GM12878 (cell line): ENCODE measurements at regions not wholly inside any gene's neighbourhood (a gene's known extent, or its start where the extent isn't known, plus 50 kb on each side); places are given as distances from the start of the nearest gene placed in this dataset.

Experiments
- ATAC-seq: fragments of 200-7000 bp; cut with Tn5 transposase; 3 replicates; pipeline ENCODE4 v1.9.1; 2020; ENCODE audit warnings: mild to moderate bottlenecking, moderate library complexity
- BruUV-seq: library from RNA; stranded (reverse); fragments of 400-500 nt; replicated peaks from 2 replicates; lab custom pipeline; 2021; lab: Mats Ljungman, UMichigan
- CTCF ChIA-PET: fragments of 300-600 bp; sonication (Branson Sonifier 250); formaldehyde crosslinking; extraction: SDS; loops from one replicate; lab custom pipeline; 2021; ENCODE audit warnings: inconsistent platforms; lab: Yijun Ruan, JAX
- POLR2A ChIA-PET: fragments of 350-600 bp; formaldehyde crosslinking; extraction: SDS; loops from one replicate; lab custom pipeline; 2021; ENCODE audit warnings: inconsistent platforms; lab: Charles Lee
- RAD21 ChIA-PET: fragments of 300-600 bp; sonication (Branson Sonifier 250); formaldehyde crosslinking; loops from one replicate; lab custom pipeline; 2023; ENCODE audit warnings: antibody characterized with exemption; ENCODE audit not compliant: unreplicated experiment; lab: Charles Lee
- SMC1A ChIA-PET: fragments of 300-600 bp; sonication (Branson Sonifier 250); formaldehyde crosslinking; loops from one replicate; lab custom pipeline; 2023; ENCODE audit not compliant: unreplicated experiment, uncharacterized antibody; lab: Charles Lee
- DNase-seq: peaks from one replicate; pipeline ENCODE4 v3.0.0-alpha.2; 2011; ENCODE audit warnings: low read depth, low spot score
- FAIRE-seq: peaks from 3 replicates; lab custom pipeline; 2011; peaks lifted over from hg19 to GRCh38; lab: Jason Lieb, UNC
- H2AFZ ChIP-seq: 2 replicates; pipeline ENCODE4 v1.6.0; 2011; ENCODE audit warnings: low read depth, low read length, control low read depth; ENCODE audit not compliant: control insufficient read depth
- H3K27ac ChIP-seq: 2 replicates; pipeline ENCODE4 v1.5.1; 2011; ENCODE audit warnings: control low read depth; ENCODE audit not compliant: control insufficient read depth, insufficient read depth
- H3K27me3 ChIP-seq, 2 experiments: replicated peaks in 1 of 2; 2 replicates each; pipeline versions ENCODE4 v1.6.0 to v1.6.1; 2011; ENCODE audit warnings: low read length in 1 of 2; ENCODE audit not compliant: control insufficient read depth in 2 of 2, insufficient read depth in 2 of 2
- H3K36me3 ChIP-seq, 2 experiments: 2 replicates each; pipeline ENCODE4 v1.5.1; 2011; ENCODE audit warnings: low read length in 1 of 2; ENCODE audit not compliant: control insufficient read depth in 2 of 2, insufficient read depth in 2 of 2
- H3K4me1 ChIP-seq: 2 replicates; pipeline ENCODE4 v1.6.1; 2011; ENCODE audit warnings: mild to moderate bottlenecking, low read length, moderate library complexity, mixed read lengths; ENCODE audit not compliant: control insufficient read depth, insufficient read depth
- H3K4me2 ChIP-seq: 2 replicates; pipeline ENCODE4 v1.6.0; 2011; ENCODE audit warnings: control low read depth; ENCODE audit not compliant: control insufficient read depth, insufficient read depth
- H3K4me3 ChIP-seq: fragments of 200-600 bp; sonication (generic); 2 replicates; pipeline ENCODE4 v1.5.1; 2016
- H3K79me2 ChIP-seq: 2 replicates; pipeline ENCODE4 v1.6.0; 2011; ENCODE audit warnings: low read length; ENCODE audit not compliant: control insufficient read depth, insufficient read depth
- H3K9ac ChIP-seq: 2 replicates; pipeline ENCODE4 v1.8.0; 2011; ENCODE audit warnings: low read length, control low read depth, mixed read lengths; ENCODE audit not compliant: control insufficient read depth, insufficient read depth
- H3K9me3 ChIP-seq: replicated peaks from 3 replicates; pipeline ENCODE4 v1.5.1; 2011; ENCODE audit warnings: mild to moderate bottlenecking, low read length; ENCODE audit not compliant: control insufficient read depth, insufficient read depth
- H4K20me1 ChIP-seq: 2 replicates; pipeline ENCODE4 v1.6.0; 2011; ENCODE audit not compliant: control insufficient read depth, insufficient read depth
- ATF3 ChIP-seq: IDR thresholded peaks from 2 replicates; pipeline ENCODE4 v1.6.1; 2011; ENCODE audit warnings: low read depth, mild to moderate bottlenecking, low read length, moderate library complexity, borderline replicate concordance; ENCODE audit errors: extremely low read depth
- E4F1 ChIP-seq: fragments of 450-650 bp; IDR thresholded peaks from 2 replicates; pipeline ENCODE4 v1.6.1; 2018; ENCODE audit warnings: borderline replicate concordance, mild to moderate bottlenecking; ENCODE audit not compliant: partially characterized antibody
- FOXK2 ChIP-seq: fragments of 450-650 bp; IDR thresholded peaks from 2 replicates; pipeline ENCODE4 v1.6.1; 2017; ENCODE audit warnings: mild to moderate bottlenecking, moderate library complexity
- HDAC6 ChIP-seq: fragments of 200-600 bp; sonication (generic); IDR thresholded peaks from one replicate; pipeline ENCODE4 v1.8.0; 2017; ENCODE audit warnings: antibody characterized with exemption; ENCODE audit not compliant: unreplicated experiment
- MTA3 ChIP-seq: IDR thresholded peaks from 2 replicates; pipeline ENCODE4 v1.6.1; 2012; ENCODE audit warnings: low read length, inconsistent platforms, borderline replicate concordance
- RELB ChIP-seq: fragments of 450-650 bp; IDR thresholded peaks from 2 replicates; pipeline ENCODE4 v1.6.1; 2017; ENCODE audit warnings: low read depth, mild to moderate bottlenecking, moderate library complexity
- SRF ChIP-seq, 2 experiments: IDR thresholded peaks; 2 replicates each; pipeline ENCODE4 v1.6.1; 2011; ENCODE audit warnings: low read depth in 2 of 2, low read length in 2 of 2, mild to moderate bottlenecking in 1 of 2, moderate library complexity in 1 of 2
- STAT3 ChIP-seq: IDR thresholded peaks from 2 replicates; pipeline ENCODE4 v1.6.1; 2011; ENCODE audit warnings: low read depth, low read length, improper control_type of control experiment
- TCF12 ChIP-seq: IDR thresholded peaks from 2 replicates; pipeline ENCODE4 v1.6.1; 2011; ENCODE audit warnings: low read depth, mild to moderate bottlenecking, low read length
- ZBTB4 ChIP-seq: fragments of 450-650 bp; formaldehyde crosslinking; IDR thresholded peaks from 2 replicates; pipeline ENCODE4 v1.4.0; 2022; ENCODE audit warnings: mild to moderate bottlenecking, moderate library complexity
- WGBS: methylation state at CpG from one replicate; pipeline ENCODE4 v1.1.6; 2016; ENCODE audit warnings: low lambda C conversion rate; ENCODE audit not compliant: insufficient replicate concordance, insufficient coverage; ENCODE audit errors: missing lambda C conversion rate; 5-methylcytosine and 5-hydroxymethylcytosine counted together
- in situ Hi-C: fragments of 300-500 bp; cut with MboI; formaldehyde crosslinking; loops from 9 replicates; pipeline ENCODE4 v1.14.3; 2018; ENCODE audit warnings: mixed read lengths
- intact Hi-C: fragments of 100-400 bp; cut with micrococcal nuclease; formaldehyde crosslinking; loops from one replicate; pipeline ENCODE4 v1.14.2; 2022; ENCODE audit not compliant: unreplicated experiment

GRCh38 chr4:74590476-74590875, 145.5 kb downstream of the AREG start (continued):
- no peak for TF ChIP-seq ZBTB4 (CRISPR knock-in tag)
- no peak for TF ChIP-seq TCF12
- no peak for TF ChIP-seq HDAC6
- no peak for TF ChIP-seq RELB
- TF ChIP-seq MTA3, result no peak

GRCh38 chr4:74598611-74599325, 153.8 kb downstream of the AREG start:
- intact Hi-C loops, result no loop called here

More at GRCh38 chr4:74598611-74599325, 153.8 kb downstream of the AREG start:
- in situ Hi-C loops, result no loop called here
- WGBS, result 12% methylated on average over 4 of the region's 4 CpGs
- no peak overlapping the region for H2AFZ ChIP-seq
- POLR2A ChIA-PET, result no interaction called here
- no peak overlapping the region for H3K4me2 ChIP-seq
- H3K9ac ChIP-seq, result no peak overlapping the region
- H3K79me2 ChIP-seq, result no peaks in the 10 kb centered on the region
- no peak overlapping the region for H3K27ac ChIP-seq
- no peak for ATAC-seq
- H3K4me3 ChIP-seq, result no peak overlapping the region
- RAD21 ChIA-PET, result no interaction called here
- SMC1A ChIA-PET, result no interaction called here
- no peaks in the 10 kb centered on the region for H3K36me3 ChIP-seq
- TF ChIP-seq FOXK2, result no peak
- no peak for TF ChIP-seq STAT3
- TF ChIP-seq ATF3, result no peak
- TF ChIP-seq E4F1, result no peak
- no peak for TF ChIP-seq SRF (IDR thresholded peaks at IDR 0.05; ENCODE audit: low read depth in 2 of 2, low read length in 2 of 2)
- H4K20me1 ChIP-seq, result no peaks in the 10 kb centered on the region
- FAIRE-seq, result no peak
- no peaks in the 10 kb centered on the region for H3K27me3 ChIP-seq
- CTCF ChIA-PET, result no interaction called here
- H3K4me1 ChIP-seq, result no peaks in the 10 kb centered on the region
- no TSS peak for BruUV-seq
- no peak for DNase-seq
- peaks cover 3% of the 10 kb centered on the region; the same call in 1 of the 3 replicates for H3K9me3 ChIP-seq
